ENCODE measurements at regions not wholly inside any gene's neighbourhood (a gene's known extent, or its start where the extent isn't known, plus 50 kb on each side); places are given as distances from the start of the nearest gene placed in this dataset.

DNA sequence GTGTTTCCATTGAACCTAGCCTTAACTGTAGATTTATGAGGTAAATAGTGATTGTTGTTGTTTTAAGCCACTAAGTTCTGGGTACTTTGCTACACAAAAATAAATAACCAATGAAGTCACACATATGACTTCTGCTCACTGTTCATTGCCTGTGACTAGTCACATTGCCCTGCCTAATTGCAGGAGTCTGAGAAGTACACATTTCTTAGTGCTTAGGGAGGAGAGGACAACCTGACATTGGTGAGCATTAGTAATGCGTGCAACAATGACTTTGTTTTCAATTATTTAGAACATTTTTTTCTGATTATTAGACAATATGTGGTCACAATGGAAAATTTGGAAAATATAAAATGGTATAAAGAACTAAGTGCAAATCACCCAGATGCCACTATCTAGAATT, 133.2 kb upstream of the DAZL start:
- dilution Hi-C loops (cut with MboI; ENCODE audit: extremely low pct_ligation_motif_present, low sequenced_read_pairs): no loop called here
- TF ChIP-seq MYC (IDR thresholded peaks at IDR 0.05; ENCODE audit: low read depth, low read length) (no peak), FOS (IDR thresholded peaks at IDR 0.05; ENCODE audit: borderline replicate concordance, insufficient read depth, low read length) (no peak), EZH2 (IDR thresholded peaks at IDR 0.05; ENCODE audit: borderline replicate concordance, low read depth, low read length, severe bottlenecking) (no peak), JUN (IDR thresholded peaks at IDR 0.05; ENCODE audit: borderline replicate concordance, insufficient read depth, insufficient read length, low read depth) (no peak), POLR2AphosphoS5 (IDR thresholded peaks at IDR 0.05; ENCODE audit: insufficient read depth, low read depth, low read length) (no peak)
- TF ChIP-seq, protein P1, sequence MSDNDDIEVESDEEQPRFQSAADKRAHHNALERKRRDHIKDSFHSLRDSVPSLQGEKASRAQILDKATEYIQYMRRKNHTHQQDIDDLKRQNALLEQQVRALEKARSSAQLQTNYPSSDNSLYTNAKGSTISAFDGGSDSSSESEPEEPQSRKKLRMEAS (IDR thresholded peaks at IDR 0.05; ENCODE audit: insufficient read depth, insufficient read length): no peak
- TF ChIP-seq, protein P2, sequence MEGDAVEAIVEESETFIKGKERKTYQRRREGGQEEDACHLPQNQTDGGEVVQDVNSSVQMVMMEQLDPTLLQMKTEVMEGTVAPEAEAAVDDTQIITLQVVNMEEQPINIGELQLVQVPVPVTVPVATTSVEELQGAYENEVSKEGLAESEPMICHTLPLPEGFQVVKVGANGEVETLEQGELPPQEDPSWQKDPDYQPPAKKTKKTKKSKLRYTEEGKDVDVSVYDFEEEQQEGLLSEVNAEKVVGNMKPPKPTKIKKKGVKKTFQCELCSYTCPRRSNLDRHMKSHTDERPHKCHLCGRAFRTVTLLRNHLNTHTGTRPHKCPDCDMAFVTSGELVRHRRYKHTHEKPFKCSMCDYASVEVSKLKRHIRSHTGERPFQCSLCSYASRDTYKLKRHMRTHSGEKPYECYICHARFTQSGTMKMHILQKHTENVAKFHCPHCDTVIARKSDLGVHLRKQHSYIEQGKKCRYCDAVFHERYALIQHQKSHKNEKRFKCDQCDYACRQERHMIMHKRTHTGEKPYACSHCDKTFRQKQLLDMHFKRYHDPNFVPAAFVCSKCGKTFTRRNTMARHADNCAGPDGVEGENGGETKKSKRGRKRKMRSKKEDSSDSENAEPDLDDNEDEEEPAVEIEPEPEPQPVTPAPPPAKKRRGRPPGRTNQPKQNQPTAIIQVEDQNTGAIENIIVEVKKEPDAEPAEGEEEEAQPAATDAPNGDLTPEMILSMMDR (IDR thresholded peaks at IDR 0.05; ENCODE audit: extremely low read depth in 1 of 2, insufficient read depth in 1 of 2, low read depth in 1 of 2, low read length in 2 of 2): no peak
- H3K9ac ChIP-seq (replicated peaks; ENCODE audit: extremely low read depth, insufficient read depth, low read length): no peak overlapping the region

More for the DNA sequence above, 133.2 kb upstream of the DAZL start:
- no peak overlapping the region for H3K4me2 ChIP-seq (ENCODE audit: insufficient read depth, low read length)
- no TSS peak for BruUV-seq (replicated peaks)
- FAIRE-seq (no peak), DNase-seq (ENCODE audit: low read depth, low spot score) (no peak)
- intact Hi-C loops (cut with micrococcal nuclease): no loop called here
- CTCF ChIA-PET: no interaction called here
- H3K9me3 ChIP-seq (replicated peaks; ENCODE audit: control insufficient read depth, insufficient read depth, low read length): no peaks in the 10 kb centered on the region
- no peaks in the 10 kb centered on the region for H3K36me3 ChIP-seq (ENCODE audit: control insufficient read depth in 2 of 2, extremely low read depth in 1 of 2, insufficient read depth in 2 of 2, low read length in 2 of 2)
- no peak overlapping the region for H3K4me3 ChIP-seq (replicated peaks in 1 of 3; ENCODE audit: insufficient read depth in 1 of 3, low read depth in 1 of 3, low read length in 3 of 3)
- POLR2A ChIA-PET: no interaction called here
- no peaks in the 10 kb centered on the region for H3K4me1 ChIP-seq (ENCODE audit: control insufficient read depth, extremely low read depth, insufficient read depth, low read length)
- H3K27ac ChIP-seq (ENCODE audit: insufficient read depth, low read depth, low read length): no peak overlapping the region
- no peaks in the 10 kb centered on the region for H3K27me3 ChIP-seq (ENCODE audit: control insufficient read depth in 2 of 2, insufficient read depth in 2 of 2, low read length in 2 of 2)
- H3K79me2 ChIP-seq (ENCODE audit: control insufficient read depth, insufficient read depth, low read length): no peaks in the 10 kb centered on the region
- no peaks in the 10 kb centered on the region for H4K20me1 ChIP-seq (replicated peaks; ENCODE audit: control insufficient read depth, extremely low read depth, insufficient read depth, low read length)
- no peaks in the 10 kb centered on the region for H3K9me1 ChIP-seq (replicated peaks; ENCODE audit: control insufficient read depth, extremely low read depth, insufficient read depth, low read length)
- no peak overlapping the region for H2AFZ ChIP-seq (ENCODE audit: low read depth, low read length)

Measured in endothelial cell of umbilical vein (primary cell).